PC-9 (cell line): ENCODE measurements at regions not wholly inside any gene's neighbourhood (a gene's known extent, or its start where the extent isn't known, plus 50 kb on each side); places are given as distances from the start of the nearest gene placed in this dataset.

ENCODE experiments used
- CTCF ChIP-seq: fragments of 200-600 bp; sonication (generic); conservative IDR thresholded peaks from 2 replicates; pipeline ENCODE4 v1.6.1; 2017; ENCODE audit warnings: mixed run types, antibody characterized with exemption, mild to moderate bottlenecking, moderate library complexity
- EZH2 ChIP-seq: fragments of 200-600 bp; sonication (generic); IDR thresholded peaks from 2 replicates; pipeline ENCODE4 v1.8.0; 2017; ENCODE audit warnings: antibody characterized with exemption, low read depth

DNA sequence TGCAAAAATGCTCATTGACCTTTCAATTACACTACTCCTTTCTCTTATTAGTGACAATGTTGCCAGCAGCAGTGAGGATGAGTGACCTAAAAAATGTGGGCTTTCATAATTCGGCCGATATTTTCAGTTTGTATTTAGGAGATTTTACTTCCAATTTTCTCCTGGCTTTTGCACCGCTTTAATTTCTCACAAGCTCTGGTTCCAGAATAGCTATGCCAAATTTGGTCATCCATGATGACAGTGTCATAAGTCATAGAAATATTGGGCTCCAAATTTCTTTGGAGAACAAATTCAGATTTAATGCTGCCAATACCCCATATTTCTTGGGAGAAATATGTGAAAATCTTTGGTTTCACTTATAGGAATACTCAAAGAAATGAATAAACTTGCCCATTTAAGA is 187.7 kb upstream of the HCCS start:
- TF ChIP-seq CTCF (no peak), EZH2 (no peak)
